A673 (cell line): ENCODE measurements at regions not wholly inside any gene's neighbourhood (a gene's known extent, or its start where the extent isn't known, plus 50 kb on each side); places are given as distances from the start of the nearest gene placed in this dataset.

ENCODE experiments used
- BruUV-seq: library from RNA; stranded (reverse); fragments of 400-500 nt; replicated peaks from 2 replicates; lab custom pipeline; 2021; lab: Mats Ljungman, UMichigan
- CTCF ChIA-PET: fragments of 300-600 bp; sonication (Branson Sonifier 250); formaldehyde crosslinking; loops from one replicate; lab custom pipeline; 2022; ENCODE audit warnings: antibody characterized with exemption; lab: Charles Lee
- POLR2A ChIA-PET: fragments of 300-600 bp; sonication (Branson Sonifier 250); formaldehyde crosslinking; loops from one replicate; lab custom pipeline; 2022; ENCODE audit warnings: antibody characterized with exemption; ENCODE audit not compliant: low non-redundant PET; lab: Charles Lee
- DNase-seq: peaks from one replicate; pipeline ENCODE4 v3.0.0-alpha.2; 2015; ENCODE audit warnings: low spot score
- H3K27ac ChIP-seq: fragments of 200-600 bp; sonication (generic); 2 replicates; pipeline ENCODE4 v1.5.1; 2016; ENCODE audit warnings: mixed run types, low read depth, mild to moderate bottlenecking, mixed read lengths, antibody characterized with exemption, low read length; ENCODE audit not compliant: poor library complexity, severe bottlenecking
- H3K27me3 ChIP-seq: fragments of 200-600 bp; sonication (generic); replicated peaks from 2 replicates; pipeline ENCODE4 v1.6.1; 2017; ENCODE audit warnings: mixed run types, low read depth, mild to moderate bottlenecking, mixed read lengths, antibody characterized with exemption, low read length; ENCODE audit not compliant: insufficient read depth, poor library complexity
- H3K36me3 ChIP-seq: fragments of 200-600 bp; sonication (generic); 2 replicates; pipeline ENCODE4 v1.6.1; 2016; ENCODE audit warnings: mixed run types, mild to moderate bottlenecking, mixed read lengths, antibody characterized with exemption, low read length; ENCODE audit not compliant: insufficient read depth, poor library complexity, severe bottlenecking
- H3K4me1 ChIP-seq: fragments of 200-600 bp; sonication (generic); 2 replicates; pipeline ENCODE4 v1.6.1; 2017; ENCODE audit warnings: mixed run types, mild to moderate bottlenecking, mixed read lengths, antibody characterized with exemption, low read length; ENCODE audit not compliant: insufficient read depth, poor library complexity, severe bottlenecking
- H3K4me3 ChIP-seq: fragments of 200-600 bp; sonication (generic); 2 replicates; pipeline ENCODE4 v1.5.1; 2016; ENCODE audit warnings: low read depth, mixed run types, mild to moderate bottlenecking, mixed read lengths, low read length; ENCODE audit not compliant: poor library complexity, severe bottlenecking
- H3K9me3 ChIP-seq: fragments of 200-600 bp; sonication (generic); 2 replicates; pipeline ENCODE4 v1.6.1; 2016; ENCODE audit warnings: mixed run types, low read depth, mild to moderate bottlenecking, mixed read lengths, antibody characterized with exemption, low read length; ENCODE audit not compliant: poor library complexity, severe bottlenecking
- EZH2 ChIP-seq: fragments of 200-600 bp; sonication (generic); IDR thresholded peaks from 2 replicates; pipeline ENCODE4 v1.6.1; 2017; ENCODE audit warnings: borderline replicate concordance, low read depth, mild to moderate bottlenecking, mixed read lengths, antibody characterized with exemption, low read length; ENCODE audit not compliant: poor library complexity, severe bottlenecking
- intact Hi-C: fragments of 100-400 bp; cut with micrococcal nuclease; formaldehyde crosslinking; loops from one replicate; pipeline ENCODE4 v1.10.0; 2022; ENCODE audit not compliant: unreplicated experiment
- TF ChIP-seq, protein P1 (sequence below): fragments of 300-800, 200-600 bp; sonication (generic); conservative IDR thresholded peaks from 2 replicates; pipeline ENCODE4 v1.5.1; 2017; ENCODE audit warnings: low read depth, mild to moderate bottlenecking, antibody characterized with exemption, low read length, moderate library complexity, mixed read lengths

DNA sequence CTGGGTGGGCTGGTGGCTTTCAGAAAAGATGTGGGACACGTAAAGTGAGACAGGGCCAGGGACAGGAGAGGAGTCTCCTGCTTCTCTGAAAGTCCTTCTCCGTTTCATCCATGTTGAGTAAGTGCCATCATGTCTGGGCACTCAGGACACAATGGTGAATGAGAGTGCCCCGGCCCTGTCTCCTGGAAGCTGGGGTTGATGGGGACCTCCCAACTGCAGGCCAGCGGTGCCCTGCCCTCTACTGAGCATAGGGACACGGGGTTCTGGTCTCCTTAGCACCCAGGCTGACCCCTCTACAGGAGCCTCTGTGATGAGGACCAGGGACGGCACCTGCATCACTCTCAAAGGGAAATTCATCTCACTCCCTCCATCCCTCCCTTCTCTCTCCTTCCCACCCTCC is 772.3 kb downstream of the BRD1 start:
- no peak for DNase-seq
- H3K4me3 ChIP-seq = no peak overlapping the region
- no peaks in the 10 kb centered on the region for H3K9me3 ChIP-seq
- no peaks in the 10 kb centered on the region for H3K4me1 ChIP-seq
- CTCF ChIA-PET = no interaction called here
- BruUV-seq = no TSS peak
- H3K27me3 ChIP-seq = no peaks in the 10 kb centered on the region
- no peaks in the 10 kb centered on the region for H3K36me3 ChIP-seq
- TF ChIP-seq, protein P1, sequence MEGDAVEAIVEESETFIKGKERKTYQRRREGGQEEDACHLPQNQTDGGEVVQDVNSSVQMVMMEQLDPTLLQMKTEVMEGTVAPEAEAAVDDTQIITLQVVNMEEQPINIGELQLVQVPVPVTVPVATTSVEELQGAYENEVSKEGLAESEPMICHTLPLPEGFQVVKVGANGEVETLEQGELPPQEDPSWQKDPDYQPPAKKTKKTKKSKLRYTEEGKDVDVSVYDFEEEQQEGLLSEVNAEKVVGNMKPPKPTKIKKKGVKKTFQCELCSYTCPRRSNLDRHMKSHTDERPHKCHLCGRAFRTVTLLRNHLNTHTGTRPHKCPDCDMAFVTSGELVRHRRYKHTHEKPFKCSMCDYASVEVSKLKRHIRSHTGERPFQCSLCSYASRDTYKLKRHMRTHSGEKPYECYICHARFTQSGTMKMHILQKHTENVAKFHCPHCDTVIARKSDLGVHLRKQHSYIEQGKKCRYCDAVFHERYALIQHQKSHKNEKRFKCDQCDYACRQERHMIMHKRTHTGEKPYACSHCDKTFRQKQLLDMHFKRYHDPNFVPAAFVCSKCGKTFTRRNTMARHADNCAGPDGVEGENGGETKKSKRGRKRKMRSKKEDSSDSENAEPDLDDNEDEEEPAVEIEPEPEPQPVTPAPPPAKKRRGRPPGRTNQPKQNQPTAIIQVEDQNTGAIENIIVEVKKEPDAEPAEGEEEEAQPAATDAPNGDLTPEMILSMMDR = no peak
- no peak for TF ChIP-seq EZH2
- POLR2A ChIA-PET = no interaction called here
- intact Hi-C loops = no loop called here
- H3K27ac ChIP-seq = no peak overlapping the region

DNA sequence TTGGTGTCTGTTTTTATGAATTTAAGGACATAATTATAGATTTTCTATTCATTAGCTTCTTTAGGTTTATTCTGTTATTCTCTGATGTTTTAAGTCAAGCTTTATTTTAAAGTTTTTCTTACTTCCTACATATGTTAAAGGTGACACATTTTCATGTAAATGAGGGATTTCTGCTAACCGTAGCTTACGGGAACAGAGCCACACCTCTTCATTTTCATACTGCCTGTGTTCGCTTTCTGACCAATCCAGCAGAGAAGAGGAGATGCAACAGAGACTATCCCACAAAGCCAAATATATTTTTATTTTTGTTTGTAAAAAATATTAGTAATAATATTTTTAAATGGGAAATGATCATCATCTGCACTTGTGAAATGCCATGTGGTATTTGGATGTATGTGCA is 774.1 kb downstream of the BRD1 start:
- no TSS peak for BruUV-seq
- no peak for DNase-seq
- Histone ChIP-seq H3K9me3 (no peaks in the 10 kb centered on the region), H3K27ac (no peak overlapping the region), H3K4me3 (no peak overlapping the region), H3K27me3 (no peaks in the 10 kb centered on the region), H3K36me3 (no peaks in the 10 kb centered on the region), H3K4me1 (no peaks in the 10 kb centered on the region)
- TF ChIP-seq, protein P1 = no peak
- no peak for TF ChIP-seq EZH2
- ChIA-PET POLR2A (no interaction called here), CTCF (no interaction called here)
- intact Hi-C loops = no loop called here

DNA sequence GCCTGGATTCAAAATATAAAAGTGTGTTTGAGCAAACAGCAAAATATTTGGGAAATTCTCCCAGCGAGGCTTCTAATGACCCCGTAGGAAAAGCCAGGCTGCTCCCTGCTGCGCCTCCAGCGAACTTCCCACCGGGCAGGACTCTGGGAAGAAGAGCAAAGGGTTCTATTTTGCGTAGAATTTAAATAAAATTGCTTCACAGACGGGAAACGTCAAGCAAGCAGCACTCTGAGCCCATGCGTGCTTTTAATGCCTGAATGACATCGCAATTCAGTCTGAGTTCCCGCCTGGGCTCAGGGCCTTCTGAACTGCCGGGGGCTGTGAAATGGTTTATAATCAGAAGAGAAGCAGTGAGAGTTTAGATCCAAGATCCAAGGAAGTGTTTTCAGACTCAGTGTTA is 775.1 kb downstream of the BRD1 start:
- no peak for DNase-seq
- Histone ChIP-seq H3K4me1 (no peaks in the 10 kb centered on the region), H3K36me3 (no peaks in the 10 kb centered on the region), H3K9me3 (no peaks in the 10 kb centered on the region), H3K27me3 (no peaks in the 10 kb centered on the region), H3K27ac (no peak overlapping the region), H3K4me3 (no peak overlapping the region)
- CTCF ChIA-PET = no interaction called here
- no TSS peak for BruUV-seq
- no peak for TF ChIP-seq EZH2
- TF ChIP-seq, protein P1 = no peak
- POLR2A ChIA-PET = no interaction called here
- intact Hi-C loops = no loop called here
